ENCODE measurements at regions not wholly inside any gene's neighbourhood (a gene's known extent, or its start where the extent isn't known, plus 50 kb on each side); places are given as distances from the start of the nearest gene placed in this dataset.

GRCh38 chr6:94049001-94049400 lies 629.6 kb upstream of the EPHA7 start:
- no peak for FAIRE-seq

DNA sequence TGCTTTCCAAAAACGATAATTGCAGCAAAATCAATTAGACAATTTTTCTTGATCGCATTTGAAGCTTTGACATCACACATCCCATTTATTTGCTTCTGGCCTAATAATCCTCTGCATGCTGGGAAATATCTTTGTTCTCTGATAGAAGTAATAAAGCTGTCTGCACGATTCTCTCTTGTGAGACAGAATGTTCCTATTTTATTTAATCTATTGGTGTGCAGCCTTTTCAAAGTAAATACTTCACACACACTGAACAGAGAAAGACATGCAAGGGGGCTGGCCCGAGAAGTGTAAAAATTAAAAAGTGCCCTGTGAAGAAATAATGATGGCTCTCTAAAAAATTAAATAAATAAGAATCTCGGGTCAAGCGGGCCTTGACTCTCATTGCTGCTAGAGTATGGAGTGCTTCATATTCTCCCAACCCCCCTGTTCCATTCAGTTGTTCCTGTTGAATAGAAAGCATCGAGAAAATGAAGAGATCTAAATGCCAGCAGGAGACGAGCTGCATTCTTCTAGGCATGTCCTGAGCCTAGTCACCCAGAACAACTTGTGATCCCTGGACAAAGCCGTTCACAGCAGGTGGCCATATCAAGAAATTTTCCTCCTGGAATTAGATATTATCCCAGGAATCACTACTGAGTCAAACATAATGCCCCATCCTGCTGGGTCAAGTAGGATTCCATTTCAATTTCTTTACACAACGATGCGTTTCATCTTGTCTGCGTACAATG lies 625.9 kb upstream of the EPHA7 start:
- FAIRE-seq, result no peak

GRCh38 chr6:94041945-94042709 lies 622.8 kb upstream of the EPHA7 start:
- no peak for FAIRE-seq

DNA sequence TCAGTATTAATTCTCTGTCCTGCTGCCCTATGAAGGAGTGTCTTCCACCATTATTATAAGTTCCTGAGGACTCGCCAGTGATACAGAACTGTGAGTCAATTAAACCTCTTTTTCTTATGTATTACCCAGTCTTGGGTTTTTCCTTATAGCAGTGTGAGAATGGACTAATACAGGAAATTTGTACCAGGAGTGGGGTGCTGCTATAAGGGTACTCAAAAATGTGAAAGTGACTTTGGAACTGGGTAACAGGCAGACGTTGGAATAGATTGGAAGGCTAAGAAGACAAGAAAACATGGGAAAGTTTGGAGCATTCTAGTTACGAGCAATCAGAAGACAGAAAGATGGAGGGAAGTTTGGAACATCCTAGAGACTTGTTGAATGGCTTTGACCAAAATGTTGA lies 616.7 kb upstream of the EPHA7 start:
- FAIRE-seq, result no peak

GRCh38 chr6:94027374-94027773 lies 608.0 kb upstream of the EPHA7 start:
- FAIRE-seq, result no peak

DNA sequence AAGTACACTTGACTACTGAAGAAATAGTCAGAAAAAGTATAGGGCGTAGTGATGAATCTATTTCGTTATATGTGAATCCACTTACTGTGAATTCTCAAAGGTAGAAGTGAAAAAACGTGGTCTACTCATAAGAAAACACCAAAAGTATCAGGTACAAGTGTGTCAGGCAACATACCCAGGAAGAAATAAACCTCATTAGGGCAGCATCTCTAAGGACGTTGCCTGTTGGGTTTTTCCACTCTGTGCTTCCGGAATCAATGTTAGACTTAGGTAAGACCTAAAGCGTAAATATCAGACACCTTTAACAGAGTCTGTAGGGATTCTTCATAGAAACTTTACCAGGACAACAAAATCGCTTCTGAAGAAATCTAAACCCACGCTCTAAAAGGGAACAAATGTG lies 607.2 kb upstream of the EPHA7 start:
- FAIRE-seq, result no peak

DNA sequence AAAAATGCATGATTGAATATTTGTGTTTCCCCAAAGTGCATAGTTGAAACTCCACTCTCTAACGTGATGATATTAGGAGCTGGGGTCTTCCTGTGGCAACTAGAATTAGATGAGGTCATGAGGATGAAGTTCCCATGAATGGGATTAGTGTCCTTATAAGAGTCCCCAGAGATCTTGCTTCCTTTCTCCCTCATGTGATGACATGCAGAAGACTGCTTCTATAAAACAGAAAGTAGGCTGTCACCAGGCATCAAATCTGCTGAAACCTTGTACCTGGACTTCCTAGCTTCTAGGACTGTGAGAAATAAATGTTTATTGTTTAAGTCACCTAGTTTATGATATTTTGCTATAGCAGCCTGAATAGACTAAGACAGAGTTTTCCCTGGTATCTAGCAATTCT lies 586.5 kb upstream of the EPHA7 start:
- no peak for FAIRE-seq

DNA sequence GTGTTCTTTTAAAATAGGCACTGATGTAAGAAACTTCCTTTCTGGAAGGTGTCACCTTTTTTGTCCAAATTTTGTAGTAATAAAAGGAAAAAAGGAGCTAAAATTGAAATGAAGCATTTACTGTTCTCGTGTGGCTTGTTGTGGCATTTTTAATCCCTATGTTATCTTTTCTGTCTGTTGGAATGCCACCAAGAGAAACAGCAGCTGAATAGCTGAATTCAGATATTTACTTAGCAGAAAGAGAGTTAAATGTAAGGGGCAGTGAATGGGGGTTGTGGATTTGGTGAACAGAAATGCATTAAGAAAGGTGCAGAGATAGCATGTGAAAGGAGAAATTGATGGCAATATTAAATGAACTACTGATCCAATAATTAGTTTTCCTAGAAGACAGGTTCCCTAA lies 573.6 kb upstream of the EPHA7 start:
- FAIRE-seq, result no peak

DNA sequence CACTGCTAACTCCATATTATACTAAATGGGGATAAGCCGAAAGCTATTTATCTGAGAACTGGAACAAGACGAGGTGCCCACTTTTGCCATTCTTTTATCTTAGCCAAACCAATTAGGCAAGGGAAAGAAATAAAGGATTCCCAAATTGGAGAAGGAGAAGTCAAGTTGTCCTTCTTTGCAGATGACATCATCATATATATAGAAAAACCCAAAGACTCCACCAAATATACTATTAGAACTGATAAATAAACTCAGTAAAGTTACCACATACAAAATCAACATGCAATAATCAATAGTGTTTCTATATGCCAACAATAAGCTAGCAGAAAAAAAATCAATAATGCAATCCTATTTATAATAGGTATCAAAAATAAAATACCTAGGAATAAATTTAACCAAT lies 570.3 kb upstream of the EPHA7 start:
- FAIRE-seq, result no peak

GRCh38 chr6:93985953-93986352 lies 566.6 kb upstream of the EPHA7 start:
- no peak for FAIRE-seq

DNA sequence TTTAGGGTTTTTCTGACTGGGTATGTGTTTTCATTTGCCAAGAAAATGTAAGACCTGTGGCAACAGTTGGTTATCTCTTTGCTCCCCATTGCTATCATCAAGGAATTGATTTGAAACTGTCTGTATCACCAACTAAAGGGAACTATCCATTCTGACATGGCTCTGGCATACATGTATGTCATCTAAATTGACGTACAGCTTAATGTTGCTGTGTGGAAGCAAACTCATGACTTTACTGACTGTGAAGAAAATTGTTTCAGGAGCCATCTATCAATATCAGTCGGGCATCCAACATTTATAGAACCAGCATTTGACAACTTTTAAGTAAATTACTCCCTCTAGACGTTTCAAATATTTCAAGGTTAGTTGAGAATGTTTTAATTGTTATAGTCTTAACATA lies 555.8 kb upstream of the EPHA7 start:
- no peak for FAIRE-seq

- FAIRE-seq, result no peak
Measured at GRCh38 chr6:93974332-93974731, 555.0 kb upstream of the EPHA7 start.

DNA sequence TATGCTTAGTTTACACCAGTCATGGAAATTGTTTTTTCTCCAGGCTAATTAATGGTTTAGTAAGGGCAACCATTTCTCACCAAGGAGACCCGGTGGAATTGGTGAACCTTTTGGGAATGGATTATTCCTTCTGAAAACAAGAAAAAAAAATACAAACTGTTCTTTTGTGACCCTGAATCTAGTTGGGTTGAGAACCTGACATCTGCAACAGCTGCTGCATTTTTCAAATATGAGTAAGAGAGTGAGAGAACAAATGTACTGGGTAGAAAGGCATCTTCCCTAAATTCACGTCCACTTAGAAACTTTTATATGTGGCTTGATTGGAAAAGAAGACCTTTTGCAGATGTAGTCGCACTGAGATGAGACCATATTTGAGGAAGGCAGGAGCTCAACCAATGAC lies 553.4 kb upstream of the EPHA7 start:
- no peak for FAIRE-seq

GRCh38 chr6:93970684-93971083 lies 551.3 kb upstream of the EPHA7 start:
- FAIRE-seq, result no peak

GRCh38 chr6:93968126-93968525 lies 548.8 kb upstream of the EPHA7 start:
- no peak for FAIRE-seq

DNA sequence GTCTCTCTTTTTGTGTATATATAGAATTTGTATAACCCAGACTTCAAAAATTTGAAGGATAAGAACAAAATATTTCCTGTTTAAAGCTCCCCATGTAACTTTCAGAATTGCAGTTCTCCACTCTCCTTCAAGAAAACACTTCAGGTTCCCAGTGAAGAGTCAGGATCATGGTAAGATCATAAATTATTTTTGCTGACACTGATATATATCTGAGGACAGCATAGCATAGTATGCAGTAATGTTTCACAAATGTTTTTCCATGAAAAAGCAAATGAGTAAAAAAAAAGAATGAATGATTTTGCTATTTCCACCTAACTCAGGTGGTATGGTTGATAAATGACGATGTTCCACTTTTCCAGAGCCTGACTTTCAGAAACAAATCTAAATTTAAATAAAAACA lies 545.6 kb upstream of the EPHA7 start:
- no peak for FAIRE-seq

DNA sequence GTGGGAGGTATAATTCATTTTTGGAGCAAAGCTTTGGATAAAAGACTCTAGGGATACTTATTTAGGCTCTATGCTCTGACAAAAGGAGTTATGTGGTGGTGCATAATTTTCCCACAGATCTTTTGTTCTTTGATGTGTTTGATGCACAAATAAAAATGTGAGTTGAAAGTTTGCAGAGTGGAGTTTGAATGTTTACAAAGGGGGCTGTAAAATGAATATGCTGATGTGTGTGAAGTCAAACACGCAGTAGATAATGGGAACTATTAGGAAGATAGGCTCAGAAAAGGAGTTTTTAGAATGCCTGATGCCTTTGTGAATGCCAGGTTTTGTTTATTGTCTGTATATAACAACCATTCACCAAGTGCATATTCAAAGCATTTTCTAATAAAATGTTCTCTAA lies 545.0 kb upstream of the EPHA7 start:
- FAIRE-seq, result no peak

DNA sequence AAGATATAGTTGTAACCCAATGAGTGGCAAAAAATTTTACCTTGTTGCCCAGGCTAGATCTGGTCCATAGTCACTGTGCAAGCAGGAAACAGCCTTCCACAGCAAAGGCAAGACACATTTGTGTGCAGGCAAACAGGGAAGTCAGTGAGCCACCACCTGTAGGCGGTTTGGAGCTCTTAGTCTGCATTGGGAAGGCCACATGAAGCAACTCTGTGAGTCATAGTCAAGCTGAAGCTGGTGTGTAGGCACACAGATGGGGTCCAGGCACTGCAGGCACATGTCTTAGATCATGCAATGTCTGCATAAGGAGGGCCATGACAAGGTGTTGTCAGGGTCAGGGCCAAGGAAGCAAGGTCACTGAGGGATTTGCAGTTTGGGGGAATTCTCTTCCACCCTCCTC lies 543.2 kb upstream of the EPHA7 start:
- no peak for FAIRE-seq

GRCh38 chr6:93954584-93954983 lies 535.2 kb upstream of the EPHA7 start:
- no peak for FAIRE-seq

GRCh38 chr6:93943661-93944060 lies 524.3 kb upstream of the EPHA7 start:
- FAIRE-seq, result no peak

GRCh38 chr6:93940381-93940780 lies 521.0 kb upstream of the EPHA7 start:
- no peak for FAIRE-seq

GRCh38 chr6:93932175-93932574 lies 512.8 kb upstream of the EPHA7 start:
- no peak for FAIRE-seq

- no peak for FAIRE-seq
Measured at GRCh38 chr6:93927731-93928130, 508.4 kb upstream of the EPHA7 start.

DNA sequence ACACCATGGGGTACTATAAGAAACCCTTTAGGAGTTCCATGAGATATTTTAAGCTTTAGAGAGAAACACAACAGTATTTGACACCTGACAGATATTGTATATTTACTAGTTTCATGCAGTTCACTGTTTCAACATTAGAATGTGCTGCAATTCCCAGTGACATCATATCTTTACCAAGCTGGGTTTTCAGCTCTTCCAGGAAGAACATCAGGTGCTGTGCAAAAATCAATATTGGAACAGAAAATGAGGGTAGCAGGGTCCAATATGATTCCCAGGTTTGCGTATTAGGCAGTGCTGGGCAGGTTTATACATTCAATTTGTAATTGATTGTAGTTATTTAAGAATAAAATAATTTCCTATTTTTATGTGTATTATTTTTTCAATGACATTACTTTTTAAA lies 500.0 kb upstream of the EPHA7 start:
- no peak for FAIRE-seq

GRCh38 chr6:93918258-93918657 lies 498.9 kb upstream of the EPHA7 start:
- FAIRE-seq, result no peak
